Left lung (tissue), 4 donors: ENCODE measurements at regions not wholly inside any gene's neighbourhood (a gene's known extent, or its start where the extent isn't known, plus 50 kb on each side); places are given as distances from the start of the nearest gene placed in this dataset.

Source experiments
- ATAC-seq: fragments of 200-7000 bp; cut with Tn5 transposase; one replicate; pipeline ENCODE4 v1.9.1; 2020; ENCODE audit warnings: moderate library complexity
- DNase-seq, 4 donors: peaks; one replicate each; pipeline ENCODE4 v3.0.0-alpha.2; 2013 to 2020
- H3K27ac ChIP-seq, 2 donors: fragments of 200-600 bp; sonication (generic) in 1 of 2; one replicate each; pipeline versions ENCODE4 v1.5.0 to v1.8.0; 2020 to 2021
- H3K27me3 ChIP-seq, 2 donors: fragments of 200-600 bp; sonication (generic) in 1 of 2; one replicate each; pipeline versions ENCODE4 v1.5.0 to v1.8.0; 2020 to 2021
- H3K36me3 ChIP-seq, 2 donors: fragments of 200-600 bp; sonication (generic) in 1 of 2; one replicate each; pipeline versions ENCODE4 v1.5.0 to v1.8.0; 2020 to 2021
- H3K4me1 ChIP-seq, 2 donors: fragments of 200-600 bp; one replicate each; pipeline ENCODE4 v1.8.0; 2021
- H3K4me3 ChIP-seq, 2 donors: fragments of 200-600 bp; sonication (generic) in 1 of 2; one replicate each; pipeline versions ENCODE4 v1.5.0 to v1.8.0; 2020 to 2021; ENCODE audit warnings: mild to moderate bottlenecking in 1 of 2
- H3K9me3 ChIP-seq, 2 donors: fragments of 200-600 bp; sonication (generic) in 1 of 2; one replicate each; pipeline versions ENCODE4 v1.5.0 to v1.8.0; 2020 to 2021
- CTCF ChIP-seq, 2 donors: fragments of 200-600 bp; sonication (generic) in 1 of 2; IDR thresholded peaks; one replicate each; pipeline versions ENCODE4 v1.5.0 to v1.8.0; 2021; ENCODE audit warnings: antibody characterized with exemption in 2 of 2
- intact Hi-C, 2 donors: fragments of 100-400 bp; cut with DNase I; formaldehyde crosslinking; loops; one replicate each; pipeline versions ENCODE4 v1.11.2 to v1.14.2; 2022
- donor health status: DM: no; HTN: yes; CAD: no.
- donor health status: DM: no; HTN: no; CAD: no.

- no peak for TF ChIP-seq CTCF (IDR thresholded peaks at IDR 0.05)
- intact Hi-C loops: no loop called here
- ATAC-seq (no peak), DNase-seq (no peak)
- Histone ChIP-seq H3K4me1 (no peaks in the 10 kb centered on the region), H3K27me3 (no peaks in the 10 kb centered on the region), H3K9me3 (peaks cover 0 to 30% of the 10 kb centered on the region in 2 donors), H3K36me3 (no peaks in the 10 kb centered on the region), H3K27ac (no peak overlapping the region), H3K4me3 (no peak overlapping the region)
Measured at GRCh38 chr14:28426960-28427359, 339.6 kb upstream of the FOXG1 start.

- intact Hi-C loops: no loop called here
- H3K9me3 ChIP-seq: peaks cover 0 to 4% of the 10 kb centered on the region in 2 donors
- H3K27ac ChIP-seq: no peak overlapping the region
- no peak overlapping the region for H3K4me3 ChIP-seq
- H3K36me3 ChIP-seq: no peaks in the 10 kb centered on the region
- no peak for ATAC-seq
- DNase-seq: no peak
- no peaks in the 10 kb centered on the region for H3K27me3 ChIP-seq
- TF ChIP-seq CTCF (IDR thresholded peaks at IDR 0.05): no peak
- no peaks in the 10 kb centered on the region for H3K4me1 ChIP-seq
Measured at GRCh38 chr14:28436821-28437220, 329.8 kb upstream of the FOXG1 start.

- no peak overlapping the region for H3K4me3 ChIP-seq
- H3K27me3 ChIP-seq: no peaks in the 10 kb centered on the region
- no peaks in the 10 kb centered on the region for H3K4me1 ChIP-seq
- intact Hi-C loops: no loop called here
- no peak for DNase-seq
- no peaks in the 10 kb centered on the region for H3K9me3 ChIP-seq
- ATAC-seq: no peak
- H3K36me3 ChIP-seq: no peaks in the 10 kb centered on the region
- TF ChIP-seq CTCF (IDR thresholded peaks at IDR 0.05): no peak
- H3K27ac ChIP-seq: no peak overlapping the region
Measured at GRCh38 chr14:28461389-28461788, 305.2 kb upstream of the FOXG1 start.

- ATAC-seq (no peak), DNase-seq (no peak)
- no peak for TF ChIP-seq CTCF (IDR thresholded peaks at IDR 0.05)
- intact Hi-C loops: no loop called here
- H3K4me1 ChIP-seq: no peaks in the 10 kb centered on the region
- no peak overlapping the region for H3K27ac ChIP-seq
- H3K36me3 ChIP-seq: no peaks in the 10 kb centered on the region
- no peak overlapping the region for H3K4me3 ChIP-seq
- H3K27me3 ChIP-seq: no peaks in the 10 kb centered on the region
- H3K9me3 ChIP-seq: peaks cover 0 to 19% of the 10 kb centered on the region in 2 donors
Measured at GRCh38 chr14:28467611-28468010, 299.0 kb upstream of the FOXG1 start.

GRCh38 chr14:28468191-28469151 lies 298.1 kb upstream of the FOXG1 start:
- Histone ChIP-seq H3K27me3 (no peaks in the 10 kb centered on the region), H3K4me1 (no peaks in the 10 kb centered on the region), H3K36me3 (no peaks in the 10 kb centered on the region), H3K27ac (no peak overlapping the region), H3K9me3 (peaks cover 0 to 19% of the 10 kb centered on the region in 2 donors), H3K4me3 (no peak overlapping the region)
- ATAC-seq (no peak), DNase-seq (no peak)
- intact Hi-C loops: no loop called here
- TF ChIP-seq CTCF (IDR thresholded peaks at IDR 0.05): no peak
